ENCODE measurements at regions not wholly inside any gene's neighbourhood (a gene's known extent, or its start where the extent isn't known, plus 50 kb on each side); places are given as distances from the start of the nearest gene placed in this dataset.
A peak's percentile ranks its signal among the peaks of the same experiment; 100 is the strongest.
"Not testable (repeated sequence)": the region's sequence is repeated elsewhere in the genome, so short reads cannot be mapped to it uniquely, and the experiment has no call there.

DNA sequence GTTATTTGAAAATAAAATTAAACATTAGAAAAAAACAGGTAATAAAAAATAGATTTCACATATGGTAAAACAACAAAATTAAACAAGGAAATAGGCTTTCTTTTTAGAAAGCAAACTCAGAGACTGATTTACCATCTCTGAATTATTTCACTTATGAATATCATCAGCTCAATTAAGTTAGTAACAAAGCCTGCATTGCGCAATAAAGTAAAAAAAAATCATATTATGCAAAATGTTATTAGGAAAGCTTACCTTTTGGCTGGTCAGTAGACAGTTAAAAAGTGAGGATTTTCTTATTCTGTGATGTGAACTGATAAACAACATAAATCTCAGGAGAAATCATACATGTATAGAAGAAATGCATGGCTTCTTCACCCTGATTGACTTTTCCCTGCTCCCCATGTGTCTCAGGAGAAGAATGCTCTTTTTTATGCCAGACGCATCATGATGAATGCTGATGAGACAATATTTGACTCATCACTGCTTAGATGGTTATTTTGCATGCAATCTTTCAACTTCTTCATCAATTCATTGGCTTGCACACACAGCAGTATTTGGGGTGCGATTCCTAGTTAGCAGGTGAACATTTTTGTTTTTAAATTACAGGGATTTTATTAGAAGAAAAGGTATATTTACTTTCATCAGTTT, 124.5 kb upstream of the USP15 start:
- DNase-seq (ENCODE audit: low read depth in 2 of 3, low spot score in 2 of 3), result no peak

DNA sequence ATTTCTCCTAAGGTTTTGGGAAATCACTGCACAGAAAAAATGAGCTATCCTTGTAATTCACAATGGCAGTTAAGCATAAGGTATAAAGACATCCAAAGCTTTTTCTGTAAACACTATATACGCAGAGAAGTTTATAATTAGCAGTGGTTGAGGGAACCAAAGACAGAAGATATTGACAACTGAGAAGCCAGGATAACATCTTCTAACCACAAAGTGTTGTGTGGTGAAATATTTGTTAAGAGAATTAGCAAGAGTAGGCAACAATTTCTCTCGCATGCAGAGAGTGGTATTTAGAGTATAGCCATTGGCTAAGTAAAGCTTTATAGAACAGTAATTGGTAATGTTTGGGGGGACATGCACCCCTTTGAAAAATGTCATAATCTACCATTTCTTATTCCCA, 123.7 kb upstream of the USP15 start:
- no peak for DNase-seq (ENCODE audit: low read depth in 2 of 3, low spot score in 2 of 3)

DNA sequence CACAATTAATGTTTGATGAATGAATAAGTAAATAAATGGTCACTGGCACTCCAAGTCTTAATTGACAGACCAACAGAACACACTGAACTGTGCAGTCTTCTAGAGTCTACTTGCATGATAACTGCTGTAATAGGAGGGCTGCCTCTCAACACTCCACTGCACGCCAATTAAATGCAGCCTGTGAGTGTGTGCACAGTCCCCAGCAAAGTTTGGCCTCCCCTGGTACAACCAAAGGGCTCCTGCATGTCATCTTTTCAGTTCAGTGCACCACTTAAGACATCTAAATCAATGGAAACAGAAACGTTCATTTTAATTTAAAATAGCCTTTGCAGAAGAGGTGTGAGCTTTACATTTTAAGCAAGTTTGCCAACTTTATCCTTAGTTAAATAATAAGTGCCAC, 121.7 kb upstream of the USP15 start:
- DNase-seq (ENCODE audit: low read depth in 2 of 3, low spot score in 2 of 3), result no peak

DNA sequence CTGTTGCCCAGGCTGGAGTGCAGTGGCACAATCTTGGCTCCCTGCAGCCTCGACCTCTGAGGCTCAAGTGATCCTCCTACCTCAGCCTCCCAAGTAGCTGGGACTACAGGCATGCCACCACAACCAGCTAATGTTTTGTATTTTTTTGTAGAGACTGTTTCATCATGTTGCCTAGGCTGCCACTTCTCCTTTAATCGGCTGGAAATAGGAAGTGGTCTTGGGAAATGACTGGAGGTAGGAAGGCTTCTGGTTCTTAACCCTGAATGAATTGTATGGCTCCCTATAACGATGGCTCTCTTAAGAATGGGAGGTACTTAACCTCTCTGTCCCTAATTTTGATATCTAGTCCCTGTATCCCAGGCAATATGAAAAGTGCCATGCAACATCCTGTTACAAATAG, 113.9 kb upstream of the USP15 start:
- DNase-seq (ENCODE audit: low read depth in 2 of 3, low spot score in 2 of 3), result no peak

DNA sequence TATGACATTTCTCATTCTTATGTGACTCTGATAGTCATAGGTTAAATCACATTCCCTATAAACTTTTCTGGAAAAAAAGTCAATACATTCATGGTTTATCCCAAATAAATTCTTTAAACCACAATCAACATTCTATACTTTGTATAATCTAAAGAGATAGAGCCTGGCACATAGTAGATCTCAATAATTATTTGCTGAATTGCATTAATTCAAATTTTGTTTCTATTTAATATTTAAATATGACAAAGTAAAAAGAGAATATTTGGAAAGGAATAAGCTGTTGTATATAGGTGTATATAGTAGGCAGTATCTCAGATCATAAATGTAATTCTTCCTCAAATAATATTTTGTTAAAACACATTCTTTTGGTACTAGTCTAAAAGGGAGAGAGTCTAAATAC, 102.2 kb upstream of the USP15 start:
- no peak for DNase-seq (ENCODE audit: low read depth in 2 of 3, low spot score in 2 of 3)

DNA sequence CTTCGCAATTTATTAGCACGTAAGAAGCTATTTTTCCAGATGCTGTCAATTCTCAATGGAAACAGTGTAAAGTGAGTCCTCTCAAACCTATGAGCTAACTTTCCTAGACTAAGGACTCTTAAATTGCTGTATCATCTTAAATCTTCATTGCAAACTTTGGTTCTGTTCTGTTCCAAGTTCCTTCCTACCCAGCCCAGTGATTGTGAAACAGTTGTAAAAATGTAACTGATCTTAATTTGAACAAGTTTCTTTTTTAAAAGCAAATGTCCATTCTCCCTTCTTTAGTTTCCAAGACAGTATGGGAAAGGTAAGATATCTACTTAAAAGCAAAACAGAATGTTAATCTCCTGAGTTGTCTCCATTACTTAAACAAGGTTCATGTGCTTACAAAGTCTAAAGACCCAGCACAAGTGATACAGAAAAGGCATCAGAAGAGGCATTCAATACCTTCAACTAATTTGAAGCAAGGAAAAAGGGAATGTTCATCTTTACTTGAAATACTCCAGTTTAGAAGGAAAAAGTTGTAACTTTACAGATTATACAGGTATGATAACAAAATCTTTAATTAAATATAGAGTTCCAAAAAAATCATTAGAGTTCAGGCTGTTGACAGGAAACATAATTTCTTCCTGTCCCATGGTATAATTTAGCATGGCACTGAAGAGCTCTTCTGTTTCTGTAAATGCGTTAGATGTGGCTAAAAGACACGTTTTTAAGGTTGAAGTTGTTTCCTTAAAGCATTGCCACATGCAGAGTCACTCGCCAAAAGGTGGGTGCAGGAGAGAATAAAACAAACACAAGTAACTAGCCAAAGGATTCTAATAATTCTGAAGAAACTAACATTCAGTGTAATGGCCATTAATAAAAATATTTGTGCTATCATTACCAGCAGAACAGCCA, 101.5 kb upstream of the USP15 start:
- DNase-seq (ENCODE audit: low read depth in 2 of 3, low spot score in 2 of 3), result no peak

DNA sequence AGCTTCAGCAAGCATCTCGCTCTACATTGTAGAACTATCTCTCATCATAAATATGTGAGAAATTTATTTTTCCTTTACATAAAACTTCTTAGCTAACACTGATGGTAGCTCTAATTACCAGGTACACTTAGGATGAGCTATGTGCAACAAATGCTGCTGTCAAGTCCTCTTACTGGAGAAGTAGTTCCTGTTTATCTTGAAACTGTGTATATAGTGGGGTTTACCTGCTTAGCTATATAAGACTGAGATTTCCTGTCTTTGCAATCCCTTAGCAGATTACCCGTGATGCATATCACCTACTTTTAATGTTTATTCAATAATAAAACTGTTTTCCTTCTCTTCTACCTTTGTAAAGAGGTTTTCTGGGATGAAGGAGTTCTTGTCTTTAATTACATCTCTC, 98.0 kb upstream of the USP15 start:
- no peak for DNase-seq (ENCODE audit: low read depth in 2 of 3, low spot score in 2 of 3)

DNA sequence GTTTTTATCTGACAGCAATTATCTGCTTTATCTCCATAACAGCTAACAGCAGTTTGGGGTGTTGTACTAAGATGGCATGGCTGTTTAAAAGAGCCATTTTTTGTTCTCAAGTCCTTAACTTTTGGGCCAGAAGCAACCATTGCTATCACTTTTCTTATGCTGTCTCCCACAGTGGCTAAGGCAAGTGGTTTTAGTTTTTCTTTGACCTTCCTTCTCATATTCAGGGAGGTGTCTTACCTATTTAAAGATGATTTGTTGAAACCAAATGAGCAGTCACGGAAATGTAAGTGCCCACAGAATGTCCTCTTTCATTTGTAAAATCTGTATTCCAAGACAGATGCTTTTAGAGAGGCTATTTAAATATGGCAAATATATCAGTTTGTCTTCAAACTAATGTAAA, 96.8 kb upstream of the USP15 start:
- no peak for DNase-seq (ENCODE audit: low read depth in 2 of 3, low spot score in 2 of 3)

DNA sequence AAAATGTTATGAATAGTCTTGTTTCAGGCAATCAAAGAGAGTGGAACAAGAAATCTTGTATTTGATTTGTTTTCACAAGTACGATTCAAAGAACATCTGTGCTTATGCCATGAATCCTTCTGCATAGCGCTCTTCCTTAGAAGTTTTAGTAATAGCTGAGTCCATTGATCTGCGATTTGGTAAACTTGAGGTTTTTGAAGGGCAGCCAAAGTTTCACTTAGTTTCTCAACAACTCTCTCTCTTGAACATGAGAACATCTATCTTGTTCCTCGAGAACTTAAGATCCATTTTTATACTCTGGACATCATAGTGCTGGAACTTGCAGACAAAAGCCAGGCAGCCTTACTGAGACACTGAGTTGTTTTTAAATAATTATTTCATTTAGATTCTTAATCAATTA, 96.2 kb upstream of the USP15 start:
- no peak for DNase-seq (ENCODE audit: low read depth in 2 of 3, low spot score in 2 of 3)

DNA sequence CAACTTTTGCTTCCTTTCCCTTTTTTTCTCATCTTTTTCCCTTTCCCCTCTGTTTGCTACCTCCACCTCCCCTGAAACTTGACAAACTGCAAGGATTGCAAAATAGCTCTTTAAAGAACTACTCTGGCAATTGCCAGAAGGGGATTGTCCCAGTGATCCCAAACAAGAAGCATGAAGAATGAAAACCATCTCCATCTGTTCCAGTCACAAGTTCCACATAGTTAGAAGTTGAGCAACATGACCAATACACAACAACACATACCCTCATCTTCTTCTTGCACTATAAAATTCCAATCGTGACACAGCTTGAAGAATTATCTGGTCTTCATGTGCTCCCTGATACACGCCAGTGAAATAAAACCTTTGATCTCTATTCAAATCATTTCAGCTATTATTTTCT, 93.7 kb upstream of the USP15 start:
- no peak for DNase-seq (ENCODE audit: low read depth in 2 of 3, low spot score in 2 of 3)

DNA sequence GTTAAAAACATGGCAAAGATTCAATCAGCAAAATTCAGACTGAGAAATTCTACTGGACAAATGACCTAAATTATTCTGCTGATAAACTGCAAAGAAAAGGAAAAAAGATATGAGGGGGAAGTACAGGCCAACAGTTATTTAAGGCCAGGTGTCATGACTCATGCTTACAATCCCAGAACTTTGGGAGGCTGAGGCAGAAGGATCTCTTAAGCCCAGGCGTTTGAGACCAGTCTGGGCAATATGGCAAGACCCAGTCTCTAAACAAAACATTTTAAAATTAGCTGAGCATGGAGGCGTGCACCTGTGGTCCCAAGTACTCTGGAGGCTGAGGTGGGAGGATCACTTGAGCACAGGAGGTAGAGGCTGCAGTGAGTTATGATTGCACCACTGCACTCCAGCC, 91.8 kb upstream of the USP15 start:
- DNase-seq (ENCODE audit: low read depth in 2 of 3, low spot score in 2 of 3), result no peak

DNA sequence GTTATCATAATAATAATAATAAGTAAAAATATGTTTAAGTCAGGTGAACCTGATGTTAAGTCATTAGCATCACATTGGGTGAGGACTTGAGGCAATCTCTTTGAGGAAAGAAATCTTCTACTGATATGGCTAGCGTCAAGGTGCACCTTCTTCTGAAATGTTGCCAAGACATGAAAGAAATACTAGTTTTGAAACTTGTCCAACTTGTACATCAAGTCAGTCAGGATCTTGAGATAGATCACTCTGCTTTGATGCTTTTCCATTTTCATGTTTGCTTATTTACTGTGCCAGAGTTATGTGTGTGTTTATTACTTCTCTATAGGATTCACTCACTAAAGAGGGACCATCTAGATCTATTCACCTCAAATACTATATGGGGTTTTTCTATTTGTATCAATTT, 90.0 kb upstream of the USP15 start:
- DNase-seq (ENCODE audit: low read depth in 2 of 3, low spot score in 2 of 3), result no peak

DNA sequence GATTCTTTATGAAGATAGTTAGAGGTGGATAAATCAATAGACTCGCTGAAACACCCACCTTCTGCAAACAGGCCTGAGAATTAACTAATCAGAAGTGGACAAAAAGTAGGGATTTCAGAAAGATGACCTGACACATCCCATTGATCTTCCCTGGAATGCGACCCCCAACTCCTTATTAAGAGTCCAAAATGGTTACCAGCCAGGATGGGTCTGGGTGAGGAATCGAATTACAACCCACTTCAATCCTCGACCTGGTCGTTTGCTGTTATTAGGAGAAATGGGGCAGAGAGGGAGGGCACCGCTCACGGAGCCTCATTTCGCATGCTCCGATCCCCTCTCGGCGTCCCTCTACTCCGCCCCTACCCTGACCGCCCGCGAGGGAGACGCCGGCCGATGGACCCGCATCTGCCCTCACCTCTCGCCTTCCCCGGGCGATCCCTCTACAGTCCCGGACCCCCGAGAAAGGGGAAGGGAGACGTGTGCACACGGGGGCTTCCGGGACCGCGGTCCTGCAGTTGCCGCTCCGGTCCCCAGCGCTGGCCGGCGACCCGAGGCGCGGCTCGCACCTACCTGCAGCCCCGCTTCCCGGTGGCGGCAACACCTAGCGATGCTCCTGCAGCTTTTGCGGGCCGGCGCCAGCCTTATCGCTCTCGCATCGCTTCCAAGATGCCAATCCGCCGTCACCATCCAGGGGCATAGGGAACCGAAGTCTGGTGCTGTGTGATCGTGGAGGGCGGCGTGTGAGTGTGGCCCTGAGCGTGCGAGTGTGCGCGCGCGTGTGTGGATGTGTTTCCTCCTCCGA, 69.3 kb upstream of the USP15 start:
- no peak for DNase-seq (ENCODE audit: low read depth in 2 of 3, low spot score in 2 of 3)

DNA sequence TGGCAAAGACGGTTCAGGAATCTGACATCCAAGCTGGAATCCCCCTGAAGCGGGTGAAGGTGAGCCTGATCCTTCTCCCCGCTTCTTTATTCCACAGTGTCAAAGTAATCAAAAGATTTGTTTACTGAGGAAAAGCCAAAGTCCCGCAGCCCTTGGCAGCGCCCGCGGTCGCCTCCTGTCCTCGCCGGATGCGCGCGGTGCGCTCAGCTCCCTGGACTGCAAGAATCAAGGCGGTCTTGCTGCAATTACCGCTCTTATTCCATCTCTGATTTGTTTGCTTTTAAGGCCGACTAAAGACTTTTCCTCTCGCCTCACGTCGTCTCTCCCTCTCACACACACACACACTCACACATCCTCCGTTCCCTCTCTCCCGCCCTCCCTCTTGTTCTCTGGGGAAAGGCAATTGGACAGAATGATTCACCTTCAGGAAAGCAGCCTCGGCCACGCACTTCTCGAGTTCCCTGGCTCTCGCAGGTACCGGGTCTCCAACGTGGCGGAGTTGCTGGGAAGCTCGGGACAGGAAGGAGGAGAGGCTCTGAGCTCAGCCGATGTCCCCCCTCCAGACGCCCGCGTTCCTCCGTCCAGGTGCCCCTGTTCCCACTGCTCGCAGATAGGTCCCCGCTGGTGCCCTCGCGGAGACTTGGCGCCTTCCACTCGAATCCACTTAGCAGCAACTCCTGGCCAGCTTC, 68.6 kb upstream of the USP15 start:
- DNase-seq (ENCODE audit: low read depth in 2 of 3, low spot score in 2 of 3), result peak in 1 of 3 experiments; percentile 12

DNA sequence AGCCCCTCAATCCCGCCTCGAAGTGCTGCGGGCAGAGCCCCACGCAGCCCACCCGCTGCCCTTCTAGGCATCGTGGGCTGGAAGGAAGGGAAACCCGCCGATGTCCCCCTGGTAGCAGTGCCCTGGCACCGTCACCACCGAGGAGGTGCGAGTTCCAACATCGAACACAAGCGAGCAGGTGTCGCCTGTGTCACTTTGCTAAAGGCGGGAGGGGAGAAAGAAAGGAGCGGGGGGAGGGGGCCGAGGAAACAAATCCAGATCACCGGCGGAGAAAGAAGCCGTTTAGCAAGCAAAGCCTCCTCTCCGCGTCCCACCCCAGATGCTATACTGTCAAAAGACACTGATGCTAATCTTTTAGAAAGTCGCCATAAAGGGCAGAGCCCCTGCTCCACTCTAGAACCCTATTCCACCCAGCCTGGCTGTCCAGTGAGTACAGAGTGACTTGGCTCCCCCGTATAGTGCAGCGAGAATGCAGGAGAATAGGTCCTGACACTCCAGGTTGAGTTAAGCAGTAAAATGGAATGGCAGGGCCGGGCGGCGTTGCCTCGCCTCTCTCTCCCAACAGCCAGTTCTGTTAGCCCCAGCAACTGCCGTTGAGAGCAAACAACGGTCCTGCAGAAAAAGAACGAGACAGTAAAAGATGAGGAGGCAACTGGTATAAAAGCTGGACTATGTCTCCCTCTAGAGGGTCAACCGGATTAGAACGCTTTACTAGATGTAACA, 67.9 kb upstream of the USP15 start:
- peak in 2 of 3 experiments; percentile 4 to 7 for DNase-seq (ENCODE audit: low read depth in 2 of 3, low spot score in 2 of 3)

DNA sequence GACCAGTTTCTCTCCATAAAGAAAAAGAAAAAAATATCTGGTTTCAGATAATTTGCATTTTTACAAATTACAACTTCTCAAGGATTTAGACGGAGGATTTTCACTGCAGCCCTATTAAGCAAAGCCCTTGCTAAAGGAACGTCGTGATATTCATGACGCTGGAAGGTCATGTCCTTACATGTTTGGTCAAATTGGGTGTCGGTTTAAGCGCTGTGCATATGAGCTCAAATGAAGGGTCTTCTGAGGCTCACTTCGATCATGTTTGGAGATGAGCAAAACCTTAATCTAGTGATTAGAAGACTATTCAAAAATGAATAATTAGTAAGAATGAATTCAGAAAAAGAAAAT, 67.3 kb upstream of the USP15 start:
- no peak for DNase-seq (ENCODE audit: low read depth in 2 of 3, low spot score in 2 of 3)

DNA sequence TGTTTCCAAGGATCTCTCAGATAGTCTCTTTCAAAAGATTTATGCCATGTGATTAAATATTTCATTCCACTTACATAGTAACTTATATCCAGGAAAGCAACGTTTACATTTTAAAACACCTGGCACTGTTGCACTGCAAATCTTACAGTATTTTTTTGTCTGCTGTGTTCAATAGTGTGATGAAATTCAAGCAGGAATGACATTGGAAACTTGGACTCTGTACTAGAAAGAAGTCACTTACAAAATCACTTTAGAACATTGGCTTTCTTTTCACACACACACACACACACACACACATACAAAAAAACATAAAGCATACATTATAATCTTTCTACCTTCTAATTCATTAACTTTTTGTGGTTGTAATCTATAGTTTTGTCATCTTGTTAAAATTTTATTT, 66.2 kb upstream of the USP15 start:
- DNase-seq (ENCODE audit: low read depth in 2 of 3, low spot score in 2 of 3), result no peak

DNA sequence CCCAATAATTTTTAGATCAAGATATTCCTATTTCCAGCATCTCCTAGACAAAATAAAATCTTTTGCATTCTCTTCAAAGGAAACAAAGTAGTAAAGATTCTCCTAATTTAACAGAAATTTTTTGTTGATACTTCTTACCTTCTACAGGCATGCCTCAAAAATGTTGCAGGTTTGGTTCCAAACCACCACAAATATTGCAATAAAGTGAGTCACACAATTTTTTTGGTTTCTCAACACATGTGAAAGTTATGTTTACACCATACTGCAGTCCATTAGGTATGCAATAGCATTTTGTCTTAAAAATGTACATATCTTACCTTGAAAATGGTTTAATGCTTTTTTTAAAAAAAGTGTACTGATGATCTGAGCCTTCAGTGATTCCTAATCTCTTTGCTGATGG, 65.6 kb upstream of the USP15 start:
- DNase-seq (ENCODE audit: low read depth in 2 of 3, low spot score in 2 of 3), result no peak

DNA sequence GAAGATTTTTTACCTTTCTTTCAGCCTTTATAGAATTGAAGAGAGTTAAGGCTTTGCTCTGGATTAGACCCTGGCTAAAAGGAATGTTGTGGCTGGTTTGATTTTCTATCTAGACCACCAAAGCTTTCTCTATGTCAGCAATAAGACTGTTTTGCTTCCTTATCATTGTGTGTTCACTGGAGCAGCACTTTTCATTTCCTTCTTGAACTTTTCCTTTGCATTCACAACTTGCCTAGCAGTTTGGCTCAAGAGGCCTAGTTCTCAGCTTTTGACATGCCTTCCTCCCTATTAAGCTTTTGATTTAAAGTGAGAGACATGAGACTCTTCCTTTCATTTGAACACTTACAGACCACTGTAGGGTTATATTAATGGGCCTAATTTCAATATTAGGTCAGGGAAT, 64.1 kb upstream of the USP15 start:
- DNase-seq (ENCODE audit: low read depth in 2 of 3, low spot score in 2 of 3), result no peak

DNA sequence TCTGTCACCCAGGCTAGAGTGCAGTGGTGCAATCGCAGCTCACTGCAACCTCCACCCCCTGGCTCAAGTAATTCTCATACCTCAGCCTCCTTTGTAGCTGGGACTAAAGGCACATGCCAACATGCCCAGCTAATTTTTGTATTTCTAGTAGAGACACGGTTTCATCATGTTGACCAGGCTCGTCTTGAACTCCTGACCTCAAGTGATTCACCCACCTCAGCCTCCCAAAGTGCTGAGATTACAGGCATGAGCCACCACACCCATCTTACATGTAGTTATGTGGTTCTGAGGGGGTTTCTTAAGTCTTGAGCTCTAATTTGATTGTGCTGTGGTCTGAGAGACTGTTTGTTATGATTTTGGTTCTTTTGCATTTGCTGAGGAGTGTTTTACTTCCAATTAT, 57.3 kb upstream of the USP15 start:
- DNase-seq (ENCODE audit: low read depth in 2 of 3, low spot score in 2 of 3), result not testable (repeated sequence)

DNA sequence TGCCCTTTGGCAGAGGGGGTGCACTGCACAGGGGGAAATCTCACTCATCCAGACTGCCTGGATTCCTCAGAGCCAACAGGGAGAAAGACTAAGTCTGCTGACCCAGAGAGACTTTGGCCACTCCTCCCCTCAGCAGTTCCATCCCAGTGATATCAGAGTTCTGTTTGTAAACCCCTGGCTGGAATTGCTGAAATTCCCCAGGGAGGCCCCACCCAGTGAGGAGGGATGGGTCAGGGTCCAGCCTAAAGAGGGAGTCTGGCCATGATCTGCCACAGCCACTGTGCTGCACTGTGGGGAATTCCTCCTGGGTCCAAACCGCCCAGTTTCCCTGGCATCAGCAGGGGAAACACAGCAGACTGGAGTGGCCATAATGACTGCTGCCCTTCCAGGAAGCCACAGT, 54.9 kb upstream of the USP15 start:
- DNase-seq (ENCODE audit: low read depth in 2 of 3, low spot score in 2 of 3), result no peak

Data from activated CD8-positive, alpha-beta memory T cell treated with anti-CD3 and anti-CD28 coated beads for 48 hours (primary cell).